ENCODE measurements at regions not wholly inside any gene's neighbourhood (a gene's known extent, or its start where the extent isn't known, plus 50 kb on each side); places are given as distances from the start of the nearest gene placed in this dataset.

- DNase-seq (ENCODE audit: low read depth) = peak; percentile 29
Observed at GRCh38 chrX:10021461-10022272, 54.5 kb downstream of the CLDN34 start.

GRCh38 chrX:10022273-10022541, 55.0 kb downstream of the CLDN34 start:
- DNase-seq (ENCODE audit: low read depth) = no peak

GRCh38 chrX:10022580-10023245, 55.6 kb downstream of the CLDN34 start:
- DNase-seq (ENCODE audit: low read depth) = peak; percentile 59

- DNase-seq (ENCODE audit: low read depth) = no peak
Observed at GRCh38 chrX:10023821-10024220, 56.7 kb downstream of the CLDN34 start.

GRCh38 chrX:10025742-10026493, 58.8 kb downstream of the CLDN34 start:
- DNase-seq (ENCODE audit: low read depth) = no peak

- DNase-seq (ENCODE audit: low read depth) = no peak
Observed at GRCh38 chrX:10028283-10029104, 61.3 kb downstream of the CLDN34 start.

GRCh38 chrX:10030570-10030969, 63.4 kb downstream of the CLDN34 start:
- peak; percentile 72 for DNase-seq (ENCODE audit: low read depth)

GRCh38 chrX:10031746-10032145, 64.6 kb downstream of the CLDN34 start:
- no peak for DNase-seq (ENCODE audit: low read depth)

- no peak for DNase-seq (ENCODE audit: low read depth)
Observed at GRCh38 chrX:10032147-10032546, 65.0 kb downstream of the CLDN34 start.

- no peak for DNase-seq (ENCODE audit: low read depth)
Observed at GRCh38 chrX:10033375-10034007, 66.3 kb downstream of the CLDN34 start.

GRCh38 chrX:10034740-10035260, 67.6 kb downstream of the CLDN34 start:
- no peak for DNase-seq (ENCODE audit: low read depth)

- no peak for DNase-seq (ENCODE audit: low read depth)
Observed at GRCh38 chrX:10038585-10038984, 71.4 kb downstream of the CLDN34 start.

- DNase-seq (ENCODE audit: low read depth) = peak; percentile 15
Observed at GRCh38 chrX:10039821-10040793, 72.9 kb downstream of the CLDN34 start.

GRCh38 chrX:10040961-10041360, 73.8 kb downstream of the CLDN34 start:
- no peak for DNase-seq (ENCODE audit: low read depth)

- DNase-seq (ENCODE audit: low read depth) = peak; percentile 46
Observed at GRCh38 chrX:10041383-10041782, 74.2 kb downstream of the CLDN34 start.

GRCh38 chrX:10042055-10042454, 74.9 kb downstream of the CLDN34 start:
- no peak for DNase-seq (ENCODE audit: low read depth)

- no peak for DNase-seq (ENCODE audit: low read depth)
Observed at GRCh38 chrX:10043386-10043785, 76.2 kb downstream of the CLDN34 start.

- no peak for DNase-seq (ENCODE audit: low read depth)
Observed at GRCh38 chrX:10044021-10044420, 76.9 kb downstream of the CLDN34 start.

- no peak for DNase-seq (ENCODE audit: low read depth)
Observed at GRCh38 chrX:10045327-10046000, 78.3 kb downstream of the CLDN34 start.
